ENCODE measurements at regions not wholly inside any gene's neighbourhood (a gene's known extent, or its start where the extent isn't known, plus 50 kb on each side); places are given as distances from the start of the nearest gene placed in this dataset.

DNA sequence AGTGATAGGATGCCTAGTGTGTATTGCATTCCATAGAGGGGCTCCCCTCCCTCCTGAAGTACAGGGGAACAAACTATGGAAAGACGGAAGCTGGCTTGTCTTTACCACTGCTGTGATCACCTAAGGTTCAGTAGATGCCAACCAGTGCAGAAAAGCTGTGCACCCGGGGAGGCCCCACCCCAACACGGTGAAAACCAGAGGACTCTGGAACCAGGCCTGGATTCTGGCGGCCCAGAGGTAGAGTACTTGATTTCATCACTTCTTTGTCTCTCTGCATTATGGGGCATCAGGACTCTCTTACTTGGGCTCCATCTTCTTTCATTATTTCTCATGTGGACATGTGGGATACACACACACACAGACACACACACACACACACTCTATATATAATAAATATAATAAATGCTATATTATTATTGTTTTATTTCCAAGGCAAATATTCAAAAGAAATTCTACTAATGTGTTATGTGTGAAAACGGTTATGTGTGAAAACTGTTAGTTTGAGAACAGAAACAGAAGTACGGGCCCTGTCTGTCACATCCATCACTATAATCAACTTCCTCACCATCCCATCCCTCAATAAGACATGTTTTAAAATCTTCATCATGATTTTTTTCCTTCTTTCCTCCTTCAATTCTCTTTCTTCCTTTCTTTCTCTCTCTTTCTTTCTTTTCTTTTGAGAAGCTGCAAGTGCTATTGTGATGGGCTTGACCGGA lies 152.4 kb upstream of the CMC1 start:
- DNase-seq (ENCODE audit: low read depth, low spot score) = no peak

DNA sequence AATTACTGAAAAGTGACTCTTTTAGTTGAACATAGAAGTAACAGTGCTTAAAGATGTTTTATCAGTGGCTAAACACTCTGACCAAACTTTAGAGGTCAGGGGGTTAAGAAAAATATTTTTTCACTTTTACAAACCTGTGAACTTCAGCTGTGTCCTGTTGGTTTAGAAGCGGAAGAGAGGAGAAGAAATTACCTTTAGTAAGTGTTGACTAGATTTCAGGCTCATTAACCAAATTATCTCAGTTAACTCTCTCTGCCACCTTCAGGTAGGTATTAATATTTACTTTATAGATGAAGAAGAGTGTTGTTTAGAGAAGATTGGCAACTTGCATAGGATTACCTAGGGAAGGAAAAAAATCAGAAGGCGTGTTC lies 151.9 kb upstream of the CMC1 start:
- DNase-seq (ENCODE audit: low read depth, low spot score) = no peak

DNA sequence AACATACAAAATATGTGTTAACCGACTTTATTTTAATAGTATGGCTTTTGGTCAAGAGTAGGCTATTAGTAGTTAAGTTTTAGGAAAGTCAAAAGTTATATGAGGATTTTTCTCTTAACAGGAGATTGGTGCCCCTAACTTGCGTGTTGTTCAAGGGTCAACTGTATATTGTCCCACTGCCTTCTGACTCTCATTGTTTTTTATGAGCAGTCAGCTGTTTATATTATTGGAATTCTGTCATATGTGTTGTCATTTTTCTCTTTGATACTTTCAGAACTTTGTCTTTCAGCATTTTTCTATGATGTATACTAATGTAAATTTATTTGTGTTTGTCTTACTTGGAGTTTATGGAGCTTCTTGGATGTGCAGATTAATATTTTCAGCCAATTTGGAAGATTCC lies 142.1 kb upstream of the CMC1 start:
- no peak for DNase-seq (ENCODE audit: low read depth, low spot score)

DNA sequence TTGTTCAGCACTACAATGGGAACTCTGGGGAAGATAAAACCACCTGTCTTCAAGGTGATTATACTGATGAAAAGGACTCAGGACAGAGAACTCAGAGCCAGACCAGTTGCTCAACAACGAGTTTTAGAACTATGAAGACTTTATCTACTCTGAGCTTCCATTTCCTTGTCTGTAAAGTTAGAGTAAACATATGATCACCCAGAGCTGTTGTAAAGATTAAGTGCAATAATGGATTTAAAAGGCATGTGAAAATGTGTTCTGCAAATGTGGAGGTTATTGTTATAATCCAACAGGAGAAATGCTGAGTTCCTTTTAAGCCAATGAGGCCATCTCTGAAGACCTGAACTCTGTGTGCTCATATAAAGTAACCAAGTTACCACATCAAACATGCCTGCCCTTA lies 139.7 kb upstream of the CMC1 start:
- DNase-seq (ENCODE audit: low read depth, low spot score) = no peak

DNA sequence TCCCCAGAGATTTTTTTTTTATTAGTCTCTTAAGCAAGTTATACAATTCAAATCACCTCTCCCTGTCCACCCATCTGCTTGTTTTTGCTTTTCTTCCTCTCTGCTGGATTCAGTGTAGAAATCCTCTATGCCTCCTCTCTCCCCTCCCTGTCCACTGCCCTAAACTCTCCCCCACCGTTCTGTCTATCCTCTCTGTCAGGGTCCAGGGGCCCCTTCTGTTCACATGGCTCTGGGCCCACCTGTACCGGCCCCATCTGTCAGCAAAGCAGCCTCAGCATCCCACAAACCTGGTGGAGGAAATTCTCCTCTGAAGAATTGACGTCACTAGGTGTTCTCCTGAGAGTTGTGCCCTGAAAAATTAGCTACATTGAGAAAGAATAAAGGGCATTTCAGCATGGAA lies 137.6 kb upstream of the CMC1 start:
- no peak for DNase-seq (ENCODE audit: low read depth, low spot score)

GRCh38 chr3:28104896-28105534 lies 136.4 kb upstream of the CMC1 start:
- no peak for DNase-seq (ENCODE audit: low read depth, low spot score)

DNA sequence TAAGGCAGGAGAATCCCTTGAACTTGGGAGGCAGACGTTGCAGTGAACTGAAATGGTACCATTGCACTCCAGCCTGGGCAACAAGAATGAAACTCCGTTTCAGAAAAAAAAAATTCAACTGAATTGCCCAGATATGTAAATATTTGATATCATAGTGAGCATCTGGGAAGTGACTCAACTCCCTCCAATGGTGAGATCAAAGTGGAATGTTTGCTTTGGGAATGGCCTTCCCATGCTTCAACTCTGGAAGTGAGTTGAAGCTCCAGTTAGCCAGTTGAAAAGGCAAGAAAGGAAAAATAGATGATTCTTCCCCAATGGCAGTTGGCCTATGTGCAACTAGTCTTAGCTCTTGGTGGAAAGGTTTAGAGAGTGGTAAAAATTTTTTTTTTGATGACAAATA lies 131.6 kb upstream of the CMC1 start:
- no peak for DNase-seq (ENCODE audit: low read depth, low spot score)

DNA sequence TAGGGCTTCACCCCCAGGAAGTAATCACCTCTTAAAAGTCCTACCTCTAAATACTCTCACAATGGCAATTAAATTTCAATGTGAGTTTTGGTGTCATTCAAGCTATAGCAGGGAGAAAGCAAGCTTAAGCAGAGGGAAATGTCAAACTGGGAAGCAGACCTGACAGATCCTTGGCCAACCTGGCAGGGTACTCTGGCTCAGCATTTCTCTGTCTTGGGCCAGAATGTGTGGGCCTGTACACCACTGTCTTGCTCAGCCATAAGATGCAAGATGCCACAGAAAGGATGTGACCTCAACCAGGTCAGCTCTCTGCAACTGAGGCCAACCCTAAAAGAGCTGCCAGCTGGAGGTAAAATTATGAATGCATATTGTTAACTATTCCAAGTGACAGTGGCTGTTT lies 130.6 kb upstream of the CMC1 start:
- no peak for DNase-seq (ENCODE audit: low read depth, low spot score)

DNA sequence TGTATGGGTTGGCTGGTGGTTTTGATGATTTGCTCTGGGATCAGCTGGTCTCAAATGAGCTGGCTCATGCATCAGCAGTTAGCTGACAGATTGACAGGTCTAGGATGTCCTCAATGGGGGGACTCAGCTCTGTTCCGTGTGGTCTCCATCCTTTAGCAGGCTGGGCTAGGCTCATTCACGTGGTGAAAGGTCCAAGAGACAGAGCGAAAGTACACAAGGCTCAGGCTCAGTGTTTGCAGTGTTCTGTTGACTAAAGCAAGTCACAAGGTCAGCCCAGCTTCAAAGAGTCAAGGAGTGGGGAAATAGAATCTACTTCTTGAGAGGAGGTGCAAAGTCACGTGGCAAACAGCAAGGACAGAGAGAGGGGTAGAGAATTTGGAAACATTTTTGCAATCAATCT lies 126.5 kb upstream of the CMC1 start:
- DNase-seq (ENCODE audit: low read depth, low spot score) = no peak

- no peak for DNase-seq (ENCODE audit: low read depth, low spot score)
These were observed 126.1 kb upstream of the CMC1 start for GRCh38 chr3:28115316-28115715.

DNA sequence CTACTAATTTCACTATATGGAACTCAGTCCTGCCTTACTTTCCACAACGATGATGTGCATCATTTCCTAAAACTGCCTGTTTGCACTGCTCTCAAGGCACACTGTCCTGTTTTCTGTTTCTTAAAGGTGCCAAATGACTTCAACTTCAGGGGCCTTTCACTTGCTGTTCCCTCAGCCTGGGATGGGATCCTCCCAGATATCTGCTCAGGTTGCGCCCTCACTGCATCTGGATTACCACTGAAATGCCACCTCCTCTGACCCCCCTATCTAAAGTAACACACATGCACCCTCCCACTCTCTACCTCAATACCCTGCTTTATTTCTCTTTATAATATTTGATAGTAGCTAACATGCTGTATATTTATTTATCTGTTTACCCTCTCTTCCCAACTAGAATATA lies 123.8 kb upstream of the CMC1 start:
- DNase-seq (ENCODE audit: low read depth, low spot score) = no peak

DNA sequence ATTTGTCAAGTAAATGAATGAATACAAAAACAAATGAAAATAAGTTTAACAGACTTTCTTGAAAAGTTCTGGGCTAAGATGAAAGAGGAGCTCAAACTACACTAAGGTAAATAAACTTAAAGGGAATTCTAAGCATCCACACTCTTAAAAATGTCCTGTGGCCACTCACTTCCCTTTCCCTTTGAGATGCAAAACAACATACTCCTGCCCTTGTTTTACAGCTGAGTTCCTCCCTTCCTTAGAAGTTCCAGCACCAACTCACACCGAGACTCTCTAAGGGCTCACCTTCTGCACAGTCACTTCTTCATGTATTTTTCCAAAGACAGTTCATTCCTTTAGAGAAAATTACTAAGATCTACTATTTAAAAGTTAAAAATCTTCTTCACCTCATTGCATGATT lies 123.3 kb upstream of the CMC1 start:
- peak; percentile 67 for DNase-seq (ENCODE audit: low read depth, low spot score)

DNA sequence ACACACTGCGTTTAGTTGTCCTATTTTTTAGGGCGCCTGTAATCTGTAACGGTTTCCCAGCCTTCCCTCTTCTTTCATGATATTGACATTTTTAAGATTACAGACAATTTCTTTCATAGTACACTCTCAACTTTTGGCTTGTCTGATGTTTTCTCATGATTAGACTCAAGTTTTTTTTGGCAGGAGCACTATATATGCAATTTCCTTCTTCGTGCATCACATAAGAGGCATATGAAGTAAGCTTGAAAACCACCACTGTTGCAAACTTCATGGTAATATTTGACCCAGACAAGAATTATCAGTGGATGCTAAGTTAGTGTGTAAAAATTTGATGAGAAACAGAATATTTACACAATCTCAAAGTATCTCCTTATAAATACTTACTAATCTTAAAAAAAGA lies 119.2 kb upstream of the CMC1 start:
- no peak for DNase-seq (ENCODE audit: low read depth, low spot score)

DNA sequence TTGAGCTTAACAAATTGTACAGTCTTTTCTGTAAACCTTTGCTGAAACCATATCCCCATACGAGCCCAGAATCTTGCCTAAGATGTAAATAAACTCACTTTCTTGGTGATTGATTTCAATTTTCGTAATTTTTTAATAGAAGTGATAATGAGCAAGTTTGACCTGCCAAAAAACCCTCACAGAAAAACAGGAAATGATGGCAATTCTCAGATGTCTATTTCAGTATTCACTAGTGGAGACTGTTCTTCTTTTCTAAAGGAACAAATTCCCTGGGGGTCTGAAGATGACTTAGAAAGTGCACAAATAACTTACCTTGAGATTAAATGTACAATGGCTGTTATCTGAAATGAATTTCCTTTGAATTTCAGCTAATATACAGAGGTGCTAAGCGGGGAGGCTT lies 116.5 kb upstream of the CMC1 start:
- no peak for DNase-seq (ENCODE audit: low read depth, low spot score)

- DNase-seq (ENCODE audit: low read depth, low spot score) = no peak
These were observed 116.1 kb upstream of the CMC1 start for GRCh38 chr3:28125342-28125741.

DNA sequence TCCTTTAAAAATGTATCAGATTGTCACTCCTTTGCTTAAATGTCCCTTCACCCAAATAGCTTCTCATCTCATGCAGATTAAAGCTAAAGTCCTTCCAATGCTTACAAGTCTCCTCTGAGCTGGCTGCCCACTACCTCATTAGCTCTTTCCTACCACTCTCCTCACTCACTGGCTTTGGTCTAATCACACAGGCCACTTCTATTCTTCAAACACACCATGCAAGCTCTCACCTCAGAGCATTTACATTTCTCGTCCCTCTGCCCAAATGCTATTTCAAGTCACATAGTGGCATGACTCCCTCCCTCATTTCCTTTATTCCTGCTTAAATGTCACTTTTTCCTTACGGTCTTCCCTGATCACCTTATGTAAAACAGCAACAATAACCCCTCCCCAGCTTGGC lies 110.6 kb upstream of the CMC1 start:
- no peak for DNase-seq (ENCODE audit: low read depth, low spot score)

GRCh38 chr3:28132941-28133340 lies 108.5 kb upstream of the CMC1 start:
- DNase-seq (ENCODE audit: low read depth, low spot score) = no peak

GRCh38 chr3:28134198-28134597 lies 107.2 kb upstream of the CMC1 start:
- DNase-seq (ENCODE audit: low read depth, low spot score) = no peak

- no peak for DNase-seq (ENCODE audit: low read depth, low spot score)
These were observed 106.5 kb upstream of the CMC1 start for GRCh38 chr3:28134792-28135375.

GRCh38 chr3:28136607-28137216 lies 104.7 kb upstream of the CMC1 start:
- DNase-seq (ENCODE audit: low read depth, low spot score) = no peak

DNA sequence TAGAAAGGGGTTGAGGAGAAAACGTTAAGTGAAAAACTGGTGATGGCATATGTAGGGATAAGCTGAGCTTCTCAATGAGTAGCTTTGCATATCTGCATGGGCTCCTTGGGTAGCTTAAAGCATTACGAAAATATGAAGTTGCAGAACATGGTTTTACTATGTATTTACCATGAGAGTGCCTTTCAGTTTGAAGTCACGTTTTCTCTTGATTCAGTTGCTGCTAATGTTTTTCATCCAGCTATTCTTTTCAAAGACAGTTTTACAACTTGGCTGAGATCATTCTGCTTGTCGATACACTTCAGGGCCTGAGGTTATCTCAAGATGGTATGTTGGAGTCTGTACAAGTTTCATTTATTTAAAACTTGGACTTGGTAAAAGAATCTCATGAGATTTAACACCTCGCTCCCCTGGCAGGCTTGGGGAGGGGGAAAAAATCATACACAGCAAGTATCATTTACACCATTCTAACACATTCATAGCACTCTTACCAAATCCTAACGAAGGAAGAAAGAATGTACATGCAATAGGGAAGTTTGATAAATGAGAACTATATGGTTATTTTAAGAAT lies 103.3 kb upstream of the CMC1 start:
- DNase-seq (ENCODE audit: low read depth, low spot score) = no peak

- DNase-seq (ENCODE audit: low read depth, low spot score) = no peak
These were observed 102.1 kb upstream of the CMC1 start for GRCh38 chr3:28139288-28139687.
